ENCODE measurements at regions not wholly inside any gene's neighbourhood (a gene's known extent, or its start where the extent isn't known, plus 50 kb on each side); places are given as distances from the start of the nearest gene placed in this dataset.

DNA sequence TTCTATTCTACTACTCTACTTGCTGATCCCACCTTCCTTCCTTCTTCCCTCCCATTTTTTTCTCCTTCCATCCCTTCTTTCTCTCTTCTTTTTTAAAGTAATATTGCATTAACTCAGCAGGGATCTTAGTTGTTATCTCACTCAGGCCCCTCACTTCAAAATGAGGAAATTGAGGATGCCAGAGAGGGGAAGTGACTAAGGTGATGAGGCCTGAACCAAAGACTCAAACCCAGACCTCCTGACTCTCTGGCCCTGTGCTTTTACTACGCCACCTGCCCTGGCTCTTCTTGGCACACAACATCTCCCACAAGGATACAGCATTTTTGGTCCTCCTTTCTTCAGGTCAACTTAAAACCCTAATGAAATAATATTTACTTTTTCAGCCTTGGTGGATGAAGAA, 151.7 kb upstream of the ZNF648 start:
- TF ChIP-seq EZH2 (IDR thresholded peaks at IDR 0.05; ENCODE audit: low read length, missing control alignments): no peak
- TF ChIP-seq, protein P1, sequence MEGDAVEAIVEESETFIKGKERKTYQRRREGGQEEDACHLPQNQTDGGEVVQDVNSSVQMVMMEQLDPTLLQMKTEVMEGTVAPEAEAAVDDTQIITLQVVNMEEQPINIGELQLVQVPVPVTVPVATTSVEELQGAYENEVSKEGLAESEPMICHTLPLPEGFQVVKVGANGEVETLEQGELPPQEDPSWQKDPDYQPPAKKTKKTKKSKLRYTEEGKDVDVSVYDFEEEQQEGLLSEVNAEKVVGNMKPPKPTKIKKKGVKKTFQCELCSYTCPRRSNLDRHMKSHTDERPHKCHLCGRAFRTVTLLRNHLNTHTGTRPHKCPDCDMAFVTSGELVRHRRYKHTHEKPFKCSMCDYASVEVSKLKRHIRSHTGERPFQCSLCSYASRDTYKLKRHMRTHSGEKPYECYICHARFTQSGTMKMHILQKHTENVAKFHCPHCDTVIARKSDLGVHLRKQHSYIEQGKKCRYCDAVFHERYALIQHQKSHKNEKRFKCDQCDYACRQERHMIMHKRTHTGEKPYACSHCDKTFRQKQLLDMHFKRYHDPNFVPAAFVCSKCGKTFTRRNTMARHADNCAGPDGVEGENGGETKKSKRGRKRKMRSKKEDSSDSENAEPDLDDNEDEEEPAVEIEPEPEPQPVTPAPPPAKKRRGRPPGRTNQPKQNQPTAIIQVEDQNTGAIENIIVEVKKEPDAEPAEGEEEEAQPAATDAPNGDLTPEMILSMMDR (conservative IDR thresholded peaks at IDR 0.05 in 1 of 2, IDR thresholded peaks at IDR 0.05 in 1 of 2; ENCODE audit: low read depth in 1 of 2, low read length in 2 of 2): no peak
- DNase-seq (ENCODE audit: low read depth in 2 of 2): no peak
- Histone ChIP-seq H3K9me3 (ENCODE audit: control insufficient read depth, insufficient read depth, low read depth, low read length) (no peaks in the 10 kb centered on the region), H3K4me2 (ENCODE audit: extremely low read depth, insufficient read depth, low read length) (no peak overlapping the region), H3K9ac (ENCODE audit: insufficient read depth, low read length) (no peak overlapping the region), H4K20me1 (ENCODE audit: control insufficient read depth, extremely low read depth, insufficient read depth, low read length) (no peaks in the 10 kb centered on the region), H3K27ac (ENCODE audit: insufficient read depth, low read length) (no peak overlapping the region), H2AFZ (ENCODE audit: low read length) (no peak overlapping the region), H3K36me3 (ENCODE audit: control insufficient read depth, insufficient read depth, low read length) (no peaks in the 10 kb centered on the region), H3K27me3 (ENCODE audit: control insufficient read depth, insufficient read depth, low read length) (no peaks in the 10 kb centered on the region), H3K79me2 (ENCODE audit: control insufficient read depth, insufficient read depth, low read length) (no peaks in the 10 kb centered on the region), H3K4me3 (replicated peaks in 1 of 4; ENCODE audit: control extremely low read depth in 1 of 4, insufficient read depth in 1 of 4, low read depth in 3 of 4, low read length in 4 of 4) (no peak overlapping the region), H3K4me1 (ENCODE audit: control insufficient read depth, extremely low read depth, insufficient read depth, low read length) (no peaks in the 10 kb centered on the region)

DNA sequence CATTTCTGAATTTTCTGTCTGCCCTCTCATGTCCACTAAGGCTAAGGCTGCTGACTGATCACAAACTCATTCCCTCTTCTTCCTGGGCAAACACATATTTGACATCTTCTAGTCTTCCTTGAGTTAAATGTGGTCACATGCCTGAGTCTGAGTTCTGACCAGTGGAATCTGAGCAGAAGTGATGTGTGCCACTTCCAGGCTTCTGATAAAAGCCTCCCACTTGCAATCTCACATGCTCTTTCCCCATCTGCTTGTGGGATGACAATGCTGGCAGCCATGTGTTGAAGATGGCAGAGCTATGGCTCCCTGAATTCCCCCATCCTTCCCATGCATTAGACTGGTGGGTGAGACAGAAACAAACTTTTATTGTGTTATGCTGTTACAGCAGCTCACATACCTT, 149.9 kb upstream of the ZNF648 start:
- Histone ChIP-seq H3K4me1 (ENCODE audit: control insufficient read depth, extremely low read depth, insufficient read depth, low read length) (no peaks in the 10 kb centered on the region), H3K9me3 (ENCODE audit: control insufficient read depth, insufficient read depth, low read depth, low read length) (no peaks in the 10 kb centered on the region), H3K4me3 (replicated peaks in 1 of 4; ENCODE audit: control extremely low read depth in 1 of 4, insufficient read depth in 1 of 4, low read depth in 3 of 4, low read length in 4 of 4) (no peak overlapping the region), H3K4me2 (ENCODE audit: extremely low read depth, insufficient read depth, low read length) (no peak overlapping the region), H3K27me3 (ENCODE audit: control insufficient read depth, insufficient read depth, low read length) (no peaks in the 10 kb centered on the region), H3K27ac (ENCODE audit: insufficient read depth, low read length) (no peak overlapping the region), H4K20me1 (ENCODE audit: control insufficient read depth, extremely low read depth, insufficient read depth, low read length) (no peaks in the 10 kb centered on the region), H3K36me3 (ENCODE audit: control insufficient read depth, insufficient read depth, low read length) (no peaks in the 10 kb centered on the region), H3K79me2 (ENCODE audit: control insufficient read depth, insufficient read depth, low read length) (no peaks in the 10 kb centered on the region), H3K9ac (ENCODE audit: insufficient read depth, low read length) (no peak overlapping the region), H2AFZ (ENCODE audit: low read length) (no peak overlapping the region)
- no peak for DNase-seq (ENCODE audit: low read depth in 2 of 2)
- TF ChIP-seq EZH2 (IDR thresholded peaks at IDR 0.05; ENCODE audit: low read length, missing control alignments): no peak
- TF ChIP-seq, protein P1 (conservative IDR thresholded peaks at IDR 0.05 in 1 of 2, IDR thresholded peaks at IDR 0.05 in 1 of 2; ENCODE audit: low read depth in 1 of 2, low read length in 2 of 2): no peak

DNA sequence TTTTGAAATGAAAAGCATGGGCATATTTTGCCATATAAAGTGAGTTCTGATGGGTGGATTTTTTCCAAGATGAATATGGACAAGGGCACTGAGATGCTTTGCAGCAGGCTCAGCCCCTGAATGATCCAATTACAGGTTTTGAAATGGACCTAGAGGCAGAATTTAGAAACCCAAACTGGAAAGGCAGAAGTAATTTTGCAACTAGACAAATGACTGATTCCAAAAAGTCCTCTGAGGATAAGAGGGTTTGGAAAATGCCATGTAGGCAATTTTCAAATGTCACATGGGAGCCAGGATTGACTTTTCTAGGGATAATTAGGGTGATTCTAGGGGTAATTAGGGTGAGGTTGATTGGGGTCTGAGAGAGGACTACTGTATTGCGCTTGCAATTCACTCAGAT, 148.9 kb upstream of the ZNF648 start:
- Histone ChIP-seq H3K9ac (ENCODE audit: insufficient read depth, low read length) (no peak overlapping the region), H3K79me2 (ENCODE audit: control insufficient read depth, insufficient read depth, low read length) (no peaks in the 10 kb centered on the region), H3K4me2 (ENCODE audit: extremely low read depth, insufficient read depth, low read length) (no peak overlapping the region), H3K27me3 (ENCODE audit: control insufficient read depth, insufficient read depth, low read length) (no peaks in the 10 kb centered on the region), H2AFZ (ENCODE audit: low read length) (no peak overlapping the region), H3K4me3 (replicated peaks in 1 of 4; ENCODE audit: control extremely low read depth in 1 of 4, insufficient read depth in 1 of 4, low read depth in 3 of 4, low read length in 4 of 4) (no peak overlapping the region), H4K20me1 (ENCODE audit: control insufficient read depth, extremely low read depth, insufficient read depth, low read length) (no peaks in the 10 kb centered on the region), H3K27ac (ENCODE audit: insufficient read depth, low read length) (no peak overlapping the region), H3K9me3 (ENCODE audit: control insufficient read depth, insufficient read depth, low read depth, low read length) (no peaks in the 10 kb centered on the region), H3K36me3 (ENCODE audit: control insufficient read depth, insufficient read depth, low read length) (no peaks in the 10 kb centered on the region), H3K4me1 (ENCODE audit: control insufficient read depth, extremely low read depth, insufficient read depth, low read length) (no peaks in the 10 kb centered on the region)
- no peak for TF ChIP-seq EZH2 (IDR thresholded peaks at IDR 0.05; ENCODE audit: low read length, missing control alignments)
- DNase-seq (ENCODE audit: low read depth in 2 of 2): no peak
